Neural cell (in vitro differentiated cells): ENCODE measurements at regions not wholly inside any gene's neighbourhood (a gene's known extent, or its start where the extent isn't known, plus 50 kb on each side); places are given as distances from the start of the nearest gene placed in this dataset.

Experiments
- H2AFZ ChIP-seq: fragments of 200-600, 300-800 bp; sonication (generic), shearing (Covaris generic); 2 replicates; pipeline ENCODE4 v1.6.0; 2014; ENCODE audit warnings: low read depth, mild to moderate bottlenecking, antibody characterized with exemption, low read length, moderate library complexity
- H3F3A ChIP-seq: fragments of 200-600 bp; shearing (Covaris generic); 2 replicates; pipeline ENCODE4 v1.6.1; 2016; ENCODE audit warnings: mild to moderate bottlenecking, moderate library complexity, mixed read lengths, antibody characterized with exemption, low read length; ENCODE audit not compliant: insufficient read depth, poor library complexity, severe bottlenecking
- H3K27ac ChIP-seq: fragments of 200-600, 300-800 bp; sonication (generic), shearing (Covaris generic); 2 replicates; pipeline ENCODE4 v1.5.1; 2014; ENCODE audit warnings: mild to moderate bottlenecking, low read length, moderate library complexity
- H3K27me3 ChIP-seq: fragments of 300-800, 200-600 bp; sonication (generic), shearing (Covaris generic); 2 replicates; pipeline ENCODE4 v1.6.0; 2014; ENCODE audit warnings: mild to moderate bottlenecking, low read depth, low read length, moderate library complexity; ENCODE audit not compliant: insufficient read depth
- H3K36me3 ChIP-seq: fragments of 300-800, 200-600 bp; sonication (generic), shearing (Covaris generic); 2 replicates; pipeline ENCODE4 v1.5.1; 2014; ENCODE audit warnings: mild to moderate bottlenecking, antibody characterized with exemption, low read length, moderate library complexity; ENCODE audit not compliant: insufficient read depth
- H3K4me2 ChIP-seq: fragments of 300-800, 200-600 bp; sonication (generic), shearing (Covaris generic); 2 replicates; pipeline ENCODE4 v1.6.0; 2014; ENCODE audit warnings: mild to moderate bottlenecking, low read length
- H3K4me3 ChIP-seq: fragments of 300-800, 200-600 bp; sonication (generic), shearing (Covaris generic); 2 replicates; pipeline ENCODE4 v1.5.1; 2014; ENCODE audit warnings: mild to moderate bottlenecking, low read length, moderate library complexity
- H3K79me2 ChIP-seq: fragments of 200-600 bp; shearing (Covaris generic); replicated peaks from 2 replicates; pipeline ENCODE4 v1.6.0; 2014; ENCODE audit warnings: mild to moderate bottlenecking, low read length, moderate library complexity; ENCODE audit not compliant: insufficient read depth
- H3K9ac ChIP-seq: fragments of 300-800, 200-600 bp; sonication (generic), shearing (Covaris generic); 2 replicates; pipeline ENCODE4 v1.6.1; 2016; ENCODE audit warnings: mild to moderate bottlenecking, low read length, mixed read lengths
- H3K9me2 ChIP-seq: fragments of 200-600 bp; shearing (Covaris generic); 2 replicates; pipeline ENCODE4 v1.6.1; 2016; ENCODE audit warnings: mild to moderate bottlenecking, low read length, mixed read lengths; ENCODE audit not compliant: insufficient read depth
- H3K9me3 ChIP-seq: fragments of 200-600, 300-800 bp; sonication (generic), shearing (Covaris generic); 2 replicates; pipeline ENCODE4 v1.6.1; 2016; ENCODE audit warnings: mild to moderate bottlenecking, mixed run types, low read length, moderate library complexity, mixed read lengths
- H4K20me1 ChIP-seq: fragments of 200-600 bp; shearing (Covaris generic); 2 replicates; pipeline ENCODE4 v1.6.1; 2016; ENCODE audit warnings: mild to moderate bottlenecking, mixed run types; ENCODE audit not compliant: insufficient read depth
- EP300 ChIP-seq: fragments of 450-650 bp; conservative IDR thresholded peaks from 2 replicates; pipeline ENCODE4 v1.6.1; 2014; ENCODE audit warnings: antibody characterized with exemption, mild to moderate bottlenecking, moderate library complexity; ENCODE audit not compliant: poor library complexity, severe bottlenecking
- EZH2 ChIP-seq: fragments of 200-600, 300-800 bp; shearing (Covaris generic), sonication (generic); IDR thresholded peaks from 2 replicates; pipeline ENCODE4 v1.6.1; 2014; ENCODE audit warnings: antibody characterized with exemption, low read length, borderline replicate concordance, mild to moderate bottlenecking; ENCODE audit not compliant: insufficient read depth, poor library complexity, severe bottlenecking
- POLR2AphosphoS5 ChIP-seq: IDR thresholded peaks from 2 replicates; pipeline ENCODE4 v1.6.1; 2012
- RAD21 ChIP-seq: fragments of 450-650 bp; conservative IDR thresholded peaks from 2 replicates; pipeline ENCODE4 v1.6.1; 2014; ENCODE audit warnings: antibody characterized with exemption, mild to moderate bottlenecking, moderate library complexity
- REST ChIP-seq: IDR thresholded peaks from 2 replicates; pipeline ENCODE4 v1.6.1; 2012; ENCODE audit warnings: borderline replicate concordance
- SMC3 ChIP-seq: fragments of 450-650 bp; conservative IDR thresholded peaks from 2 replicates; pipeline ENCODE4 v1.6.1; 2014; ENCODE audit warnings: antibody characterized with exemption, mild to moderate bottlenecking, moderate library complexity; ENCODE audit not compliant: poor library complexity
- TAF1 ChIP-seq: IDR thresholded peaks from 2 replicates; pipeline ENCODE4 v1.6.1; 2012; ENCODE audit warnings: low read depth

GRCh38 chr14:77988096-77988870 lies 181.9 kb upstream of the NRXN3 start:
- Histone ChIP-seq H3K9ac (no peak overlapping the region), H3K27ac (no peak overlapping the region), H3K4me2 (no peak overlapping the region)

GRCh38 chr14:77988970-77989369 lies 181.2 kb upstream of the NRXN3 start:
- H3K79me2 ChIP-seq: no peaks in the 10 kb centered on the region
- no peaks in the 10 kb centered on the region for H4K20me1 ChIP-seq
- no peak overlapping the region for H2AFZ ChIP-seq
- no peaks in the 10 kb centered on the region for H3K9me3 ChIP-seq
- H3K9me2 ChIP-seq: no peaks in the 10 kb centered on the region
- TF ChIP-seq SMC3 (no peak), TAF1 (no peak), EZH2 (no peak)
- no peak overlapping the region for H3K27ac ChIP-seq
- H3F3A ChIP-seq: no peaks in the 10 kb centered on the region
- no peaks in the 10 kb centered on the region for H3K36me3 ChIP-seq
- H3K27me3 ChIP-seq: no peaks in the 10 kb centered on the region
- no peak overlapping the region for H3K9ac ChIP-seq
- H3K4me3 ChIP-seq: no peak overlapping the region
- no peak overlapping the region for H3K4me2 ChIP-seq

More at GRCh38 chr14:77988096-77988870, 181.9 kb upstream of the NRXN3 start:
- Histone ChIP-seq H3K9me3 (no peaks in the 10 kb centered on the region), H3K27me3 (no peaks in the 10 kb centered on the region), H2AFZ (no peak overlapping the region), H3K79me2 (no peaks in the 10 kb centered on the region), H4K20me1 (no peaks in the 10 kb centered on the region), H3K9me2 (no peaks in the 10 kb centered on the region), H3F3A (no peaks in the 10 kb centered on the region), H3K36me3 (no peaks in the 10 kb centered on the region), H3K4me3 (no peak overlapping the region)
- TF ChIP-seq REST: no peak
- TF ChIP-seq RAD21: no peak
- no peak for TF ChIP-seq EP300
- no peak for TF ChIP-seq TAF1
- no peak for TF ChIP-seq SMC3
- TF ChIP-seq POLR2AphosphoS5: no peak

- H3F3A ChIP-seq: no peaks in the 10 kb centered on the region
- no peaks in the 10 kb centered on the region for H3K27me3 ChIP-seq
- no peaks in the 10 kb centered on the region for H4K20me1 ChIP-seq
- H3K9me3 ChIP-seq: no peaks in the 10 kb centered on the region
- H3K79me2 ChIP-seq: no peaks in the 10 kb centered on the region
- no peak overlapping the region for H3K4me3 ChIP-seq
- no peaks in the 10 kb centered on the region for H3K36me3 ChIP-seq
- no peaks in the 10 kb centered on the region for H3K9me2 ChIP-seq
- no peak overlapping the region for H3K9ac ChIP-seq
- H2AFZ ChIP-seq: no peak overlapping the region
- H3K27ac ChIP-seq: no peak overlapping the region
- H3K4me2 ChIP-seq: no peak overlapping the region
- no peak for TF ChIP-seq POLR2AphosphoS5
- TF ChIP-seq RAD21: no peak
- no peak for TF ChIP-seq TAF1
- TF ChIP-seq SMC3: no peak
These were observed 180.7 kb upstream of the NRXN3 start for GRCh38 chr14:77989441-77989991.
